ENCODE measurements at regions not wholly inside any gene's neighbourhood (a gene's known extent, or its start where the extent isn't known, plus 50 kb on each side); places are given as distances from the start of the nearest gene placed in this dataset.
"Not testable (repeated sequence)": the region's sequence is repeated elsewhere in the genome, so short reads cannot be mapped to it uniquely, and the experiment has no call there.

GRCh38 chr14:106551265-106551664 is 1024.9 kb downstream of the TMEM121 start (continued):
- no peak for TF ChIP-seq TAF1 (conservative IDR thresholded peaks at IDR 0.05)
- TF ChIP-seq JUND (IDR thresholded peaks at IDR 0.05): no peak

- not testable (repeated sequence) for H3K27ac ChIP-seq (ENCODE audit: low read depth in 1 of 2, low read length in 2 of 2); H3K36me3 ChIP-seq (ENCODE audit: control insufficient read depth in 4 of 4, insufficient read depth in 3 of 4, low read depth in 1 of 4, low read length in 3 of 4); H3K4me3 ChIP-seq (ENCODE audit: low read depth in 1 of 3, low read length in 3 of 3); H3K4me1 ChIP-seq (ENCODE audit: control insufficient read depth in 4 of 4, insufficient read depth in 4 of 4, low read length in 3 of 4); H3K9ac ChIP-seq (ENCODE audit: low read depth in 1 of 2, low read length in 2 of 2); H3K9me3 ChIP-seq (ENCODE audit: control insufficient read depth in 4 of 4, low read length in 3 of 4); DNase-seq (ENCODE audit: low spot score); H3K27me3 ChIP-seq (ENCODE audit: control insufficient read depth in 4 of 4, insufficient read depth in 4 of 4, low read length in 3 of 4)
- WGBS: 69% methylated on average over 9 of the region's 9 CpGs
These were observed 1029.8 kb downstream of the TMEM121 start for GRCh38 chr14:106556211-106556610.

- WGBS: 34% methylated on average over 13 of the region's 13 CpGs
These were observed 1030.4 kb downstream of the TMEM121 start for GRCh38 chr14:106556665-106557289.

GRCh38 chr14:106562451-106562850 is 1036.1 kb downstream of the TMEM121 start:
- H3K4me3 ChIP-seq (ENCODE audit: low read depth in 1 of 3, low read length in 3 of 3): no peak overlapping the region
- no peak overlapping the region for H3K27ac ChIP-seq (ENCODE audit: low read depth in 1 of 2, low read length in 2 of 2)
- H3K4me1 ChIP-seq (ENCODE audit: control insufficient read depth in 4 of 4, insufficient read depth in 4 of 4, low read length in 3 of 4): peaks cover 0 to 5% (median 0%) of the 10 kb centered on the region in 4 donors
- no peaks in the 10 kb centered on the region for H3K36me3 ChIP-seq (ENCODE audit: control insufficient read depth in 4 of 4, insufficient read depth in 3 of 4, low read depth in 1 of 4, low read length in 3 of 4)
- no peak for DNase-seq (ENCODE audit: low spot score)
- 32% methylated on average over 6 of the region's 6 CpGs for WGBS
- H3K9ac ChIP-seq (ENCODE audit: low read depth in 1 of 2, low read length in 2 of 2): no peak overlapping the region
- H3K27me3 ChIP-seq (ENCODE audit: control insufficient read depth in 4 of 4, insufficient read depth in 4 of 4, low read length in 3 of 4): peaks cover 0 to 7% (median 1%) of the 10 kb centered on the region in 4 donors
- no peaks in the 10 kb centered on the region for H3K9me3 ChIP-seq (ENCODE audit: control insufficient read depth in 4 of 4, low read length in 3 of 4)
- TF ChIP-seq HNF4G (IDR thresholded peaks at IDR 0.05) (no peak), NR2F2 (IDR thresholded peaks at IDR 0.05) (no peak), SP1 (IDR thresholded peaks at IDR 0.05) (no peak), CTCF (IDR thresholded peaks at IDR 0.05; ENCODE audit: low read depth, low read length, missing input control) (no peak), TAF1 (conservative IDR thresholded peaks at IDR 0.05) (no peak), EGR1 (IDR thresholded peaks at IDR 0.05; ENCODE audit: low read depth in 2 of 2) (no peak), FOXA1 (IDR thresholded peaks at IDR 0.05) (no peak), JUND (IDR thresholded peaks at IDR 0.05) (no peak), YY1 (IDR thresholded peaks at IDR 0.05) (no peak)
- TF ChIP-seq, protein P1, sequence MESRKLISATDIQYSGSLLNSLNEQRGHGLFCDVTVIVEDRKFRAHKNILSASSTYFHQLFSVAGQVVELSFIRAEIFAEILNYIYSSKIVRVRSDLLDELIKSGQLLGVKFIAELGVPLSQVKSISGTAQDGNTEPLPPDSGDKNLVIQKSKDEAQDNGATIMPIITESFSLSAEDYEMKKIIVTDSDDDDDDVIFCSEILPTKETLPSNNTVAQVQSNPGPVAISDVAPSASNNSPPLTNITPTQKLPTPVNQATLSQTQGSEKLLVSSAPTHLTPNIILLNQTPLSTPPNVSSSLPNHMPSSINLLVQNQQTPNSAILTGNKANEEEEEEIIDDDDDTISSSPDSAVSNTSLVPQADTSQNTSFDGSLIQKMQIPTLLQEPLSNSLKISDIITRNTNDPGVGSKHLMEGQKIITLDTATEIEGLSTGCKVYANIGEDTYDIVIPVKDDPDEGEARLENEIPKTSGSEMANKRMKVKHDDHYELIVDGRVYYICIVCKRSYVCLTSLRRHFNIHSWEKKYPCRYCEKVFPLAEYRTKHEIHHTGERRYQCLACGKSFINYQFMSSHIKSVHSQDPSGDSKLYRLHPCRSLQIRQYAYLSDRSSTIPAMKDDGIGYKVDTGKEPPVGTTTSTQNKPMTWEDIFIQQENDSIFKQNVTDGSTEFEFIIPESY (IDR thresholded peaks at IDR 0.05): no peak

More at GRCh38 chr14:106556665-106557289, 1030.4 kb downstream of the TMEM121 start:
- no peak for TF ChIP-seq MAX (IDR thresholded peaks at IDR 0.05)
- no peak for TF ChIP-seq FOXA1 (IDR thresholded peaks at IDR 0.05)
- TF ChIP-seq CTCF (IDR thresholded peaks at IDR 0.05; ENCODE audit: low read depth, low read length, missing input control): peak; percentile 37
- peak; percentile 10 to 60 for TF ChIP-seq RAD21 (IDR thresholded peaks at IDR 0.05)
- TF ChIP-seq ATF3 (IDR thresholded peaks at IDR 0.05): no peak
- TF ChIP-seq NR2F2 (IDR thresholded peaks at IDR 0.05): no peak
- H3K27me3 ChIP-seq (ENCODE audit: control insufficient read depth in 4 of 4, insufficient read depth in 4 of 4, low read length in 3 of 4): peaks cover 0 to 3% (median 3%) of the 10 kb centered on the region in 4 donors
- H3K9me3 ChIP-seq (ENCODE audit: control insufficient read depth in 4 of 4, low read length in 3 of 4): no peaks in the 10 kb centered on the region
- H3K36me3 ChIP-seq (ENCODE audit: control insufficient read depth in 4 of 4, insufficient read depth in 3 of 4, low read depth in 1 of 4, low read length in 3 of 4): no peaks in the 10 kb centered on the region
- no peak overlapping the region for H3K27ac ChIP-seq (ENCODE audit: low read depth in 1 of 2, low read length in 2 of 2)
- no peak overlapping the region for H3K4me3 ChIP-seq (ENCODE audit: low read depth in 1 of 3, low read length in 3 of 3)
- H3K4me1 ChIP-seq (ENCODE audit: control insufficient read depth in 4 of 4, insufficient read depth in 4 of 4, low read length in 3 of 4): no peaks in the 10 kb centered on the region
- peak; percentile 56 for DNase-seq (ENCODE audit: low spot score)
- no peak overlapping the region for H3K9ac ChIP-seq (ENCODE audit: low read depth in 1 of 2, low read length in 2 of 2)
